SU-DHL-6 (cell line): ENCODE measurements at regions not wholly inside any gene's neighbourhood (a gene's known extent, or its start where the extent isn't known, plus 50 kb on each side); places are given as distances from the start of the nearest gene placed in this dataset.

Source experiments
- H2AFZ ChIP-seq: fragments of 200-600 bp; sonication (generic); 2 replicates; pipeline ENCODE4 v1.6.1; 2014; ENCODE audit warnings: low read depth, mild to moderate bottlenecking, moderate library complexity, mixed read lengths, antibody characterized with exemption, low read length; ENCODE audit not compliant: severe bottlenecking
- H3F3A ChIP-seq: fragments of 200-600 bp; shearing (Covaris generic); 2 replicates; pipeline ENCODE4 v1.6.0; 2016; ENCODE audit warnings: antibody characterized with exemption, mild to moderate bottlenecking; ENCODE audit not compliant: insufficient read depth
- H3K27ac ChIP-seq: fragments of 200-600 bp; sonication (generic); 2 replicates; pipeline ENCODE4 v1.5.1; 2016; ENCODE audit warnings: low read depth, mild to moderate bottlenecking, low read length, moderate library complexity, mixed read lengths
- H3K27me3 ChIP-seq: fragments of 200-600 bp; sonication (generic), shearing (Covaris generic); 2 replicates; pipeline ENCODE4 v1.6.0; 2014; ENCODE audit warnings: mild to moderate bottlenecking, low read length
- H3K36me3 ChIP-seq: fragments of 200-600 bp; sonication (generic); 2 replicates; pipeline ENCODE4 v1.6.1; 2014; ENCODE audit warnings: mild to moderate bottlenecking, low read length, mixed read lengths
- H3K4me2 ChIP-seq: fragments of 300-600, 200-600 bp; shearing (Covaris generic), sonication (generic); 2 replicates; pipeline ENCODE4 v1.6.0; 2014; ENCODE audit warnings: low read length, low read depth, mild to moderate bottlenecking; ENCODE audit not compliant: poor library complexity, severe bottlenecking
- H3K4me3 ChIP-seq: fragments of 200-600 bp; sonication (generic); 2 replicates; pipeline ENCODE4 v1.5.1; 2014; ENCODE audit warnings: antibody characterized with exemption, low read length, mild to moderate bottlenecking, mixed read lengths; ENCODE audit not compliant: insufficient read depth, poor library complexity, severe bottlenecking
- H3K79me2 ChIP-seq: fragments of 200-600 bp; sonication (generic); 2 replicates; pipeline ENCODE4 v1.6.1; 2014; ENCODE audit warnings: mild to moderate bottlenecking, low read length, moderate library complexity; ENCODE audit not compliant: insufficient read depth
- H3K9ac ChIP-seq: fragments of 200-600 bp; sonication (generic); 2 replicates; pipeline ENCODE4 v1.7.0; 2014; ENCODE audit warnings: mild to moderate bottlenecking, low read length
- H3K9me2 ChIP-seq: fragments of 200-600 bp; sonication (generic); replicated peaks from 2 replicates; pipeline ENCODE4 v1.6.1; 2014; ENCODE audit warnings: low read length; ENCODE audit not compliant: insufficient read depth
- H3K9me3 ChIP-seq: fragments of 200-600 bp; sonication (generic); 2 replicates; pipeline ENCODE4 v1.6.1; 2014; ENCODE audit warnings: low read length, mixed read lengths; ENCODE audit not compliant: insufficient read depth
- H4K20me1 ChIP-seq: fragments of 200-600 bp; sonication (generic); 2 replicates; pipeline ENCODE4 v1.6.1; 2014; ENCODE audit warnings: low read depth, mild to moderate bottlenecking, antibody characterized with exemption, low read length, moderate library complexity, mixed read lengths
- CTCF ChIP-seq: fragments of 200-600 bp; sonication (generic); IDR thresholded peaks from one replicate; pipeline ENCODE4 v1.5.1; 2017; ENCODE audit warnings: antibody characterized with exemption, mild to moderate bottlenecking, low read length, moderate library complexity; ENCODE audit not compliant: insufficient read depth, poor library complexity, severe bottlenecking
- EZH2phosphoT487 ChIP-seq: fragments of 200-600 bp; sonication (generic), shearing (Covaris generic); conservative IDR thresholded peaks from 2 replicates; pipeline ENCODE4 v1.6.1; 2018; ENCODE audit warnings: mild to moderate bottlenecking, antibody characterized with exemption, low read length, moderate library complexity, mixed read lengths

- Histone ChIP-seq H3K4me3 (no peak overlapping the region), H3K9me2 (no peaks in the 10 kb centered on the region)
- TF ChIP-seq EZH2phosphoT487 (no peak), CTCF (no peak)
Measured at GRCh38 chr9:108399851-108400250, 455.9 kb downstream of the ACTL7B start.

GRCh38 chr9:108397286-108397685 is 458.5 kb downstream of the ACTL7B start:
- TF ChIP-seq EZH2phosphoT487 (no peak), CTCF (no peak)

More at GRCh38 chr9:108399851-108400250, 455.9 kb downstream of the ACTL7B start:
- H3K9me3 ChIP-seq = 0 out of 2 replicates have a peak, but pooled peaks cover 4% of the 10 kb centered on the region
- no peaks in the 10 kb centered on the region for H3F3A ChIP-seq
- no peaks in the 10 kb centered on the region for H3K79me2 ChIP-seq
- no peaks in the 10 kb centered on the region for H3K27me3 ChIP-seq
- H3K9ac ChIP-seq = no peak overlapping the region
- H3K36me3 ChIP-seq = no peaks in the 10 kb centered on the region
- no peak overlapping the region for H3K4me2 ChIP-seq
- no peak overlapping the region for H3K27ac ChIP-seq
- no peak overlapping the region for H2AFZ ChIP-seq
- H4K20me1 ChIP-seq = no peaks in the 10 kb centered on the region

GRCh38 chr9:108396611-108397010 is 459.2 kb downstream of the ACTL7B start:
- no peak overlapping the region for H2AFZ ChIP-seq
- no peak overlapping the region for H3K4me2 ChIP-seq
- no peaks in the 10 kb centered on the region for H3F3A ChIP-seq
- no peaks in the 10 kb centered on the region for H3K27me3 ChIP-seq
- no peaks in the 10 kb centered on the region for H3K9me2 ChIP-seq
- H3K79me2 ChIP-seq = no peaks in the 10 kb centered on the region
- no peak overlapping the region for H3K27ac ChIP-seq
- no peaks in the 10 kb centered on the region for H4K20me1 ChIP-seq
- 0 out of 2 replicates have a peak, but pooled peaks cover 4% of the 10 kb centered on the region for H3K9me3 ChIP-seq
- H3K36me3 ChIP-seq = no peaks in the 10 kb centered on the region
- H3K9ac ChIP-seq = no peak overlapping the region
- H3K4me3 ChIP-seq = no peak overlapping the region
- no peak for TF ChIP-seq CTCF
- no peak for TF ChIP-seq EZH2phosphoT487

More at GRCh38 chr9:108397286-108397685, 458.5 kb downstream of the ACTL7B start:
- H3K4me3 ChIP-seq = no peak overlapping the region
- no peaks in the 10 kb centered on the region for H3F3A ChIP-seq
- 0 out of 2 replicates have a peak, but pooled peaks cover 4% of the 10 kb centered on the region for H3K9me3 ChIP-seq
- no peaks in the 10 kb centered on the region for H3K36me3 ChIP-seq
- no peaks in the 10 kb centered on the region for H3K27me3 ChIP-seq
- H3K79me2 ChIP-seq = no peaks in the 10 kb centered on the region
- H3K9ac ChIP-seq = no peak overlapping the region
- H3K9me2 ChIP-seq = no peaks in the 10 kb centered on the region
- no peaks in the 10 kb centered on the region for H4K20me1 ChIP-seq
- H3K27ac ChIP-seq = no peak overlapping the region
- no peak overlapping the region for H3K4me2 ChIP-seq
- no peak overlapping the region for H2AFZ ChIP-seq
